Tibial nerve (tissue), 4 donors: ENCODE measurements at regions not wholly inside any gene's neighbourhood (a gene's known extent, or its start where the extent isn't known, plus 50 kb on each side); places are given as distances from the start of the nearest gene placed in this dataset.

Source experiments
- EP300 ChIP-seq, 2 donors: sonication (generic); formaldehyde crosslinking; IDR thresholded peaks; one replicate each; pipeline ENCODE4 v1.6.1; 2017; ENCODE audit warnings: antibody characterized with exemption in 2 of 2, mild to moderate bottlenecking in 1 of 2
- POLR2A ChIP-seq, 2 donors: fragments of 450-650 bp; IDR thresholded peaks; one replicate each; pipeline ENCODE4 v1.6.1; 2017; ENCODE audit warnings: antibody characterized with exemption in 2 of 2, mild to moderate bottlenecking in 2 of 2, moderate library complexity in 2 of 2
- TF ChIP-seq, protein P1 (sequence below), 5 experiments: fragments of 200-600 bp in 3 of 5; fragments of 450-650 bp in 2 of 5; sonication (generic) in 3 of 5; IDR thresholded peaks; one replicate each; pipeline ENCODE4 v1.5.1; 2016 to 2019; ENCODE audit warnings: antibody characterized with exemption in 5 of 5, mild to moderate bottlenecking in 3 of 5, moderate library complexity in 2 of 5

DNA sequence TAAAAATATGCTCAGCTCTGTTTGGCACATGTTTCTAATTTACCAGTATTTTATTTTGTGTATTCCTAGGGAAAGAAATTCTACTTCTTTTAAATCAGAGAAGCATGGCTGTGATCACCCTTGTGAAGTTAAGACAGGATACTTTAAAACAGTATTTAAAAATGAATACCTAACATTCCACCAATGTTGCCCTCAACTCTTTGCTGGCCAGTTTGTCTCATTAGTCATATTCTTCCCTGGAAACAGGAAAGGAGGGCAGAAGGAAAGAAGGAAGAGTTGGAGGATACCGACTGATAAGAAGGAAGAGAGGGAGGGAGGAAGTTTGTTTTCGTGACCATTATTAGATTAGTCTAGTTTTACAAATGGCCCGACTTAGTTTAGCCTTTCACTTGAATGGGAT is 137.4 kb downstream of the PLK2 start:
- TF ChIP-seq, protein P1, sequence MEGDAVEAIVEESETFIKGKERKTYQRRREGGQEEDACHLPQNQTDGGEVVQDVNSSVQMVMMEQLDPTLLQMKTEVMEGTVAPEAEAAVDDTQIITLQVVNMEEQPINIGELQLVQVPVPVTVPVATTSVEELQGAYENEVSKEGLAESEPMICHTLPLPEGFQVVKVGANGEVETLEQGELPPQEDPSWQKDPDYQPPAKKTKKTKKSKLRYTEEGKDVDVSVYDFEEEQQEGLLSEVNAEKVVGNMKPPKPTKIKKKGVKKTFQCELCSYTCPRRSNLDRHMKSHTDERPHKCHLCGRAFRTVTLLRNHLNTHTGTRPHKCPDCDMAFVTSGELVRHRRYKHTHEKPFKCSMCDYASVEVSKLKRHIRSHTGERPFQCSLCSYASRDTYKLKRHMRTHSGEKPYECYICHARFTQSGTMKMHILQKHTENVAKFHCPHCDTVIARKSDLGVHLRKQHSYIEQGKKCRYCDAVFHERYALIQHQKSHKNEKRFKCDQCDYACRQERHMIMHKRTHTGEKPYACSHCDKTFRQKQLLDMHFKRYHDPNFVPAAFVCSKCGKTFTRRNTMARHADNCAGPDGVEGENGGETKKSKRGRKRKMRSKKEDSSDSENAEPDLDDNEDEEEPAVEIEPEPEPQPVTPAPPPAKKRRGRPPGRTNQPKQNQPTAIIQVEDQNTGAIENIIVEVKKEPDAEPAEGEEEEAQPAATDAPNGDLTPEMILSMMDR (IDR thresholded peaks at IDR 0.05), result no peak
- TF ChIP-seq POLR2A (IDR thresholded peaks at IDR 0.05) (no peak), EP300 (IDR thresholded peaks at IDR 0.05) (no peak)
